IPS-NIHi11 (cell line): ENCODE measurements at regions not wholly inside any gene's neighbourhood (a gene's known extent, or its start where the extent isn't known, plus 50 kb on each side); places are given as distances from the start of the nearest gene placed in this dataset.

Experiments used
- DNase-seq: peaks from one replicate; pipeline ENCODE4 v3.0.0; 2012; ENCODE audit warnings: mixed read lengths, low spot score

GRCh38 chr6:169945117-169945516, 193.7 kb downstream of the ERMARD start:
- DNase-seq = no peak

GRCh38 chr6:169944415-169944814, 193.0 kb downstream of the ERMARD start:
- DNase-seq = no peak

- no peak for DNase-seq
Measured at GRCh38 chr6:169944061-169944337, 192.6 kb downstream of the ERMARD start.

GRCh38 chr6:169943241-169944060, 192.0 kb downstream of the ERMARD start:
- no peak for DNase-seq

GRCh38 chr6:169942173-169942572, 190.8 kb downstream of the ERMARD start:
- no peak for DNase-seq

- DNase-seq = no peak
Measured at GRCh38 chr6:169940481-169941271, 189.3 kb downstream of the ERMARD start.

GRCh38 chr6:169939554-169940164, 188.2 kb downstream of the ERMARD start:
- no peak for DNase-seq

GRCh38 chr6:169938731-169939130, 187.3 kb downstream of the ERMARD start:
- DNase-seq = no peak

GRCh38 chr6:169938262-169938701, 186.9 kb downstream of the ERMARD start:
- no peak for DNase-seq

- DNase-seq = peak; percentile 59
Measured at GRCh38 chr6:169937389-169938261, 186.2 kb downstream of the ERMARD start.

GRCh38 chr6:169936355-169936975, 185.0 kb downstream of the ERMARD start:
- DNase-seq = no peak

- no peak for DNase-seq
Measured at GRCh38 chr6:169935861-169936260, 184.4 kb downstream of the ERMARD start.

- peak; percentile 46 for DNase-seq
Measured at GRCh38 chr6:169935348-169935718, 183.9 kb downstream of the ERMARD start.

GRCh38 chr6:169934699-169935347, 183.4 kb downstream of the ERMARD start:
- no peak for DNase-seq

GRCh38 chr6:169933839-169934698, 182.6 kb downstream of the ERMARD start:
- DNase-seq = no peak

- DNase-seq = no peak
Measured at GRCh38 chr6:169933251-169933821, 181.9 kb downstream of the ERMARD start.

- no peak for DNase-seq
Measured at GRCh38 chr6:169932491-169932890, 181.1 kb downstream of the ERMARD start.

- DNase-seq = no peak
Measured at GRCh38 chr6:169931261-169931660, 179.8 kb downstream of the ERMARD start.

GRCh38 chr6:169930799-169931198, 179.4 kb downstream of the ERMARD start:
- DNase-seq = peak; percentile 53

- DNase-seq = no peak
Measured at GRCh38 chr6:169927711-169928110, 176.3 kb downstream of the ERMARD start.
